ENCODE measurements at regions not wholly inside any gene's neighbourhood (a gene's known extent, or its start where the extent isn't known, plus 50 kb on each side); places are given as distances from the start of the nearest gene placed in this dataset.

DNA sequence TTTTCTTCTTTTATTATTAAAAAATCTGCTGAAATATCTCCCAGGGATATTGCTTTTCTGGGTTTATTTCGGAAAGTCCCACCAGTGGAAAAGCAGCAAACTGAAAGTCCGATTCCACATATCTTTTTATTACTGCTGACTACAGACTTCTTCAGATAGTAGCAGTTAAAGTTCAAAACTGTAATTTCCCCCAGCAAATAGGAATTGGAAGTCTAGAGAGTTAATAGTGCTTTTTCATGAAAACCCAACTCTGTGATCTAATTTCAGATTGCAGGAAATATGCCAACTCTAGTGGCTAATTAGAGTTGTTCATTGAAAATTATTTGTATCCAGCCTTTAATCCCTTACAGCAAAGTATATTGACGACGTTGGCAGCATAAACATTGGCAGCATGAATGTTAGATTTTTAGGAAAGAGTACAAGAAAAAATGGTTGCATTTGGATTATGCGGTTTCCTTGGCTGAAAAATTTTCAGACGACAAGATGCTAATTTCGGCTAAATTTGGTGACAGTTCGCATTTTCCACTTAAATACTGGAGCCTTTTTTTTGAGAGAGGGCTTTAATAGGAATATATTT, 472.9 kb upstream of the CBLB start:
- H3K27me3 ChIP-seq (ENCODE audit: low read depth): no peaks in the 10 kb centered on the region
- no peaks in the 10 kb centered on the region for H3K4me1 ChIP-seq
- H3K9me3 ChIP-seq (replicated peaks): no peaks in the 10 kb centered on the region
- H3K36me3 ChIP-seq: no peaks in the 10 kb centered on the region
- TF ChIP-seq, protein P1, sequence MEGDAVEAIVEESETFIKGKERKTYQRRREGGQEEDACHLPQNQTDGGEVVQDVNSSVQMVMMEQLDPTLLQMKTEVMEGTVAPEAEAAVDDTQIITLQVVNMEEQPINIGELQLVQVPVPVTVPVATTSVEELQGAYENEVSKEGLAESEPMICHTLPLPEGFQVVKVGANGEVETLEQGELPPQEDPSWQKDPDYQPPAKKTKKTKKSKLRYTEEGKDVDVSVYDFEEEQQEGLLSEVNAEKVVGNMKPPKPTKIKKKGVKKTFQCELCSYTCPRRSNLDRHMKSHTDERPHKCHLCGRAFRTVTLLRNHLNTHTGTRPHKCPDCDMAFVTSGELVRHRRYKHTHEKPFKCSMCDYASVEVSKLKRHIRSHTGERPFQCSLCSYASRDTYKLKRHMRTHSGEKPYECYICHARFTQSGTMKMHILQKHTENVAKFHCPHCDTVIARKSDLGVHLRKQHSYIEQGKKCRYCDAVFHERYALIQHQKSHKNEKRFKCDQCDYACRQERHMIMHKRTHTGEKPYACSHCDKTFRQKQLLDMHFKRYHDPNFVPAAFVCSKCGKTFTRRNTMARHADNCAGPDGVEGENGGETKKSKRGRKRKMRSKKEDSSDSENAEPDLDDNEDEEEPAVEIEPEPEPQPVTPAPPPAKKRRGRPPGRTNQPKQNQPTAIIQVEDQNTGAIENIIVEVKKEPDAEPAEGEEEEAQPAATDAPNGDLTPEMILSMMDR (IDR thresholded peaks at IDR 0.05; ENCODE audit: borderline replicate concordance): no peak
- intact Hi-C loops (cut with micrococcal nuclease): no loop called here
- no peak overlapping the region for H3K27ac ChIP-seq (replicated peaks)
- DNase-seq: no peak
- peak overlapping the region; percentile 20 for H3K4me3 ChIP-seq

DNA sequence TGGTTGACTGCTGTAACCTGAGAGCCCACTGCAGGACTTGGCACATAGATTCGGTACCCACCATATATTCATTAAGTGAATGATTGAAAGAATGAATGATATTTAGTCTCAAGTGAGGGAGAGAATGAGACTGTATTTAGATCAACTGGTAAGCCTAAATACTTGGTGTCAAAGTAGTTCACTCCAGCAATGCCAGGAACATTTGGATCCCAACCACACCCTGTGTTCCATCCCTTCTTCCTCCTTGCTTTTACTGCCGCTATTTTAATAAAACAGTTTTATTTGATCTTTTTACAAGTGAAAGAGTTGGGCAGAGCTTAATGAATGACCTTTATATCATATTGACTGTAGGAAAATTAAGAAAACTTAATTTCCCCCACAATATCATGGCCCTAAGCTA, 473.6 kb upstream of the CBLB start:
- H3K9me3 ChIP-seq (replicated peaks): no peaks in the 10 kb centered on the region
- intact Hi-C loops (cut with micrococcal nuclease): no loop called here
- no peaks in the 10 kb centered on the region for H3K4me1 ChIP-seq
- H3K4me3 ChIP-seq: no peak overlapping the region
- TF ChIP-seq, protein P1 (IDR thresholded peaks at IDR 0.05; ENCODE audit: borderline replicate concordance): no peak
- no peak overlapping the region for H3K27ac ChIP-seq (replicated peaks)
- H3K36me3 ChIP-seq: no peaks in the 10 kb centered on the region
- no peak for DNase-seq
- no peaks in the 10 kb centered on the region for H3K27me3 ChIP-seq (ENCODE audit: low read depth)

DNA sequence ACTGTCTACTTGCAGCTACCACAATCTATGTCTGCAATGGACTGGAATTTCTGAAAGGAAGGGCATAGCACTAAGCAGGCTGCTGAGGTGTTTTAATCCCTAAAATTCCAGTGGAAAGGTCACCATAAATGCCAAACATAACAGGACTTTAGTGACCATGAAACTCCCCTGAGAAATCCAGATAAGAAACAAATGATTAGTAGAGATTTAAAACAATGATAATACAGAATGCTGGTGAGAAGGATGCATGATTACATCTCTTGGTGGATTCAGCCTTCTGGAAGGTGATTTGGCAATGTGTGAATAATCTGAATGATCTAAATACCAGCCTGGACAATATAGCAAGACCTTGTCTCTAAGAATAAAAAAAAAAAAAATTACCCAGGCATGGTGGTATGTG, 475.0 kb upstream of the CBLB start:
- Histone ChIP-seq H3K4me1 (peaks cover under 1% of the 10 kb centered on the region), H3K9me3 (replicated peaks) (no peaks in the 10 kb centered on the region)

DNA sequence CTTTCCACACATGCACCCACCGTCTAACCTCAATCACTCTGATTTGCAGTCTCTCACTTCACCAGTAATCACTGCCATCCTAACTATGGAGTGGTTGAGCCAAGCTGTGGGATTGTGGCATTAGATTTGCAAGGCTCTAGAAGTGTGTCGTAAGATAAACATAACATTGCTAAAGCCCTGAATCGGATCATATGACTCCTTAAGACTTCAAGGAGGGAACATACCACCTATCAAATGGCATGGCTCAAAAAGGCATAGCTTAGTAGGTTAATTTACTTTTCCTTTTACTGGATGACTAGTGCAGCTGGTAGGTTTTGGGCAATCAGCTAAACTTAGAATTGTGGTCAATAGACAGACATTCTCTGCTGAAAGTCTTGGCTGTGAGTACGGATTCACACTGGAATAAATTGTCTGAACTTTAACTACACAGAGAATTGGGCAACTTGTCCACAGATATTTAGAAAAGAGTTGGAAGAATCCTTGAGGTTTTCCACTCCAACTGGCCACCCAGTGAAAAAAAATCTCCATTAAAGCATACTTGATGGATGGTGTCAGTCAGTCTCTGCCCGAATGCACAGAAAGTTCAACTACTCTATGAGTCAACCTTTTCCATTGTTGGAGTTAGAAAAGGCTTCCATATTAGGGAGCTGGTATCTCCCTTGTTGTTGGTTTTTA, 476.7 kb upstream of the CBLB start:
- TF ChIP-seq, protein P1 (IDR thresholded peaks at IDR 0.05; ENCODE audit: borderline replicate concordance): no peak
- Histone ChIP-seq H3K4me3 (no peak overlapping the region), H3K27me3 (ENCODE audit: low read depth) (no peaks in the 10 kb centered on the region), H3K4me1 (peaks cover 7% of the 10 kb centered on the region), H3K36me3 (no peaks in the 10 kb centered on the region), H3K27ac (replicated peaks) (no peak overlapping the region), H3K9me3 (replicated peaks) (no peaks in the 10 kb centered on the region)
- DNase-seq: no peak
- intact Hi-C loops (cut with micrococcal nuclease): no loop called here

More for the DNA sequence above, 475.0 kb upstream of the CBLB start:
- no peak for DNase-seq
- Histone ChIP-seq H3K4me3 (no peak overlapping the region), H3K27me3 (ENCODE audit: low read depth) (no peaks in the 10 kb centered on the region), H3K27ac (replicated peaks) (no peak overlapping the region), H3K36me3 (no peaks in the 10 kb centered on the region)
- intact Hi-C loops (cut with micrococcal nuclease): no loop called here
- TF ChIP-seq, protein P1 (IDR thresholded peaks at IDR 0.05; ENCODE audit: borderline replicate concordance): no peak

DNA sequence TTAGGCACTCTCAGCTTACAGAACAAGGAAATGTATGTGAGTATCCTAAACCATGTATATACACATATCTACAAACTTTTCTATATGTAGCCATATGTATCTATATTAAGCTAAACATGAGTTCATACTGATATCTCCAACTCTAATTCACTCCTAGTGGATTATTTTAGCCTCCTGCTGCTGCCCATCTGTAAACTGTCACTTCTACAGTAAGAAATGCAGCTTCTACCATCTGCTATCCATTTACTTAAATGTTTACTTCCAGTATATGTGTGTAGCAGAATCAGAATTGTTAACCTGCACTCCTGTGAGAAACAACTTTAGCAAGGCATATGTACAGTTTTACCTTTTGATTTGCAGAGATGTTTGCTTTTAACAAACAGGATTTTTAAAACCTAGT, 478.5 kb upstream of the CBLB start:
- Histone ChIP-seq H3K4me3 (no peak overlapping the region), H3K4me1 (peaks cover 7% of the 10 kb centered on the region), H3K9me3 (replicated peaks) (no peaks in the 10 kb centered on the region), H3K27ac (replicated peaks) (no peak overlapping the region), H3K27me3 (ENCODE audit: low read depth) (no peaks in the 10 kb centered on the region), H3K36me3 (no peaks in the 10 kb centered on the region)
- TF ChIP-seq, protein P1 (IDR thresholded peaks at IDR 0.05; ENCODE audit: borderline replicate concordance): no peak
- intact Hi-C loops (cut with micrococcal nuclease): no loop called here
- no peak for DNase-seq
